Neural cell (in vitro differentiated cells): ENCODE measurements at regions not wholly inside any gene's neighbourhood (a gene's known extent, or its start where the extent isn't known, plus 50 kb on each side); places are given as distances from the start of the nearest gene placed in this dataset.

Experiments
- H2AFZ ChIP-seq: fragments of 200-600, 300-800 bp; sonication (generic), shearing (Covaris generic); 2 replicates; pipeline ENCODE4 v1.6.0; 2014; ENCODE audit warnings: low read depth, mild to moderate bottlenecking, antibody characterized with exemption, low read length, moderate library complexity
- H3F3A ChIP-seq: fragments of 200-600 bp; shearing (Covaris generic); 2 replicates; pipeline ENCODE4 v1.6.1; 2016; ENCODE audit warnings: mild to moderate bottlenecking, moderate library complexity, mixed read lengths, antibody characterized with exemption, low read length; ENCODE audit not compliant: insufficient read depth, poor library complexity, severe bottlenecking
- H3K27ac ChIP-seq: fragments of 200-600, 300-800 bp; sonication (generic), shearing (Covaris generic); 2 replicates; pipeline ENCODE4 v1.5.1; 2014; ENCODE audit warnings: mild to moderate bottlenecking, low read length, moderate library complexity
- H3K27me3 ChIP-seq: fragments of 300-800, 200-600 bp; sonication (generic), shearing (Covaris generic); 2 replicates; pipeline ENCODE4 v1.6.0; 2014; ENCODE audit warnings: mild to moderate bottlenecking, low read depth, low read length, moderate library complexity; ENCODE audit not compliant: insufficient read depth
- H3K36me3 ChIP-seq: fragments of 300-800, 200-600 bp; sonication (generic), shearing (Covaris generic); 2 replicates; pipeline ENCODE4 v1.5.1; 2014; ENCODE audit warnings: mild to moderate bottlenecking, antibody characterized with exemption, low read length, moderate library complexity; ENCODE audit not compliant: insufficient read depth
- H3K4me2 ChIP-seq: fragments of 300-800, 200-600 bp; sonication (generic), shearing (Covaris generic); 2 replicates; pipeline ENCODE4 v1.6.0; 2014; ENCODE audit warnings: mild to moderate bottlenecking, low read length
- H3K4me3 ChIP-seq: fragments of 300-800, 200-600 bp; sonication (generic), shearing (Covaris generic); 2 replicates; pipeline ENCODE4 v1.5.1; 2014; ENCODE audit warnings: mild to moderate bottlenecking, low read length, moderate library complexity
- H3K79me2 ChIP-seq: fragments of 200-600 bp; shearing (Covaris generic); replicated peaks from 2 replicates; pipeline ENCODE4 v1.6.0; 2014; ENCODE audit warnings: mild to moderate bottlenecking, low read length, moderate library complexity; ENCODE audit not compliant: insufficient read depth
- H3K9ac ChIP-seq: fragments of 300-800, 200-600 bp; sonication (generic), shearing (Covaris generic); 2 replicates; pipeline ENCODE4 v1.6.1; 2016; ENCODE audit warnings: mild to moderate bottlenecking, low read length, mixed read lengths
- H3K9me2 ChIP-seq: fragments of 200-600 bp; shearing (Covaris generic); 2 replicates; pipeline ENCODE4 v1.6.1; 2016; ENCODE audit warnings: mild to moderate bottlenecking, low read length, mixed read lengths; ENCODE audit not compliant: insufficient read depth
- H3K9me3 ChIP-seq: fragments of 200-600, 300-800 bp; sonication (generic), shearing (Covaris generic); 2 replicates; pipeline ENCODE4 v1.6.1; 2016; ENCODE audit warnings: mild to moderate bottlenecking, mixed run types, low read length, moderate library complexity, mixed read lengths
- H4K20me1 ChIP-seq: fragments of 200-600 bp; shearing (Covaris generic); 2 replicates; pipeline ENCODE4 v1.6.1; 2016; ENCODE audit warnings: mild to moderate bottlenecking, mixed run types; ENCODE audit not compliant: insufficient read depth
- EP300 ChIP-seq: fragments of 450-650 bp; conservative IDR thresholded peaks from 2 replicates; pipeline ENCODE4 v1.6.1; 2014; ENCODE audit warnings: antibody characterized with exemption, mild to moderate bottlenecking, moderate library complexity; ENCODE audit not compliant: poor library complexity, severe bottlenecking
- MXI1 ChIP-seq: fragments of 450-650 bp; conservative IDR thresholded peaks from 2 replicates; pipeline ENCODE4 v1.6.1; 2014; ENCODE audit warnings: antibody characterized with exemption, mild to moderate bottlenecking; ENCODE audit not compliant: poor library complexity, severe bottlenecking
- POLR2AphosphoS5 ChIP-seq: IDR thresholded peaks from 2 replicates; pipeline ENCODE4 v1.6.1; 2012
- RAD21 ChIP-seq: fragments of 450-650 bp; conservative IDR thresholded peaks from 2 replicates; pipeline ENCODE4 v1.6.1; 2014; ENCODE audit warnings: antibody characterized with exemption, mild to moderate bottlenecking, moderate library complexity
- SMC3 ChIP-seq: fragments of 450-650 bp; conservative IDR thresholded peaks from 2 replicates; pipeline ENCODE4 v1.6.1; 2014; ENCODE audit warnings: antibody characterized with exemption, mild to moderate bottlenecking, moderate library complexity; ENCODE audit not compliant: poor library complexity
- TAF1 ChIP-seq: IDR thresholded peaks from 2 replicates; pipeline ENCODE4 v1.6.1; 2012; ENCODE audit warnings: low read depth
- TF ChIP-seq, protein P1 (sequence below): IDR thresholded peaks from 2 replicates; pipeline ENCODE4 v1.6.1; 2012; ENCODE audit warnings: borderline replicate concordance
- TF ChIP-seq, protein P2 (sequence below): fragments of 450-650 bp; IDR thresholded peaks from 2 replicates; pipeline ENCODE4 v1.5.1; 2014; ENCODE audit warnings: antibody characterized with exemption, mild to moderate bottlenecking, moderate library complexity; ENCODE audit not compliant: poor library complexity, severe bottlenecking

DNA sequence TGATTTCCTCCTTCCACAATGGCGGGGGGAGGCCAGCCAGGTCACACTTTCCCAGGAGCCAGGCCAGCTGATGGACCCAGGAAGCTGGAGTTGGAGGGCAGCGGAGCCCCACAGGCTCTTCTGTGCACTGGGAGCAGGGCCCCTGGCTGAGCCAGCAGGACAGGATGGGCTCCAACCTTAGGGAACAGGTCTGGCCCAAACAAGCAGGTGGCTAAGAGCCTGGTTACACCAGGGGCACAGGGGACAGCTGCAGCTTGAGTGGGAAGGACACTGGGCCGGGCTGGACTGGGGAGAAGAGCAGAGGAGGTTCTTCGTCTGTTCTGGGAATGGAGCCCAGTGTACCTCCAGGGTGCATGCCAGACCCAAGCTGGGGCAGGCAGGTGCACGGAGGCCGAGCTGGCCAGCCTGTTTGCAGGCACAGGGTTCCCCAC, 102.3 kb downstream of the DLL1 start:
- H3K9me2 ChIP-seq, result no peaks in the 10 kb centered on the region
- H3K4me3 ChIP-seq, result no peak overlapping the region
- no peaks in the 10 kb centered on the region for H3F3A ChIP-seq
- no peaks in the 10 kb centered on the region for H3K27me3 ChIP-seq
- no peaks in the 10 kb centered on the region for H3K79me2 ChIP-seq
- no peak overlapping the region for H3K27ac ChIP-seq
- no peaks in the 10 kb centered on the region for H3K9me3 ChIP-seq
- no peak overlapping the region for H3K9ac ChIP-seq
- H3K4me2 ChIP-seq, result no peak overlapping the region
- no peaks in the 10 kb centered on the region for H4K20me1 ChIP-seq
- TF ChIP-seq EP300, result no peak
- H3K36me3 ChIP-seq, result no peaks in the 10 kb centered on the region
- no peak overlapping the region for H2AFZ ChIP-seq

DNA sequence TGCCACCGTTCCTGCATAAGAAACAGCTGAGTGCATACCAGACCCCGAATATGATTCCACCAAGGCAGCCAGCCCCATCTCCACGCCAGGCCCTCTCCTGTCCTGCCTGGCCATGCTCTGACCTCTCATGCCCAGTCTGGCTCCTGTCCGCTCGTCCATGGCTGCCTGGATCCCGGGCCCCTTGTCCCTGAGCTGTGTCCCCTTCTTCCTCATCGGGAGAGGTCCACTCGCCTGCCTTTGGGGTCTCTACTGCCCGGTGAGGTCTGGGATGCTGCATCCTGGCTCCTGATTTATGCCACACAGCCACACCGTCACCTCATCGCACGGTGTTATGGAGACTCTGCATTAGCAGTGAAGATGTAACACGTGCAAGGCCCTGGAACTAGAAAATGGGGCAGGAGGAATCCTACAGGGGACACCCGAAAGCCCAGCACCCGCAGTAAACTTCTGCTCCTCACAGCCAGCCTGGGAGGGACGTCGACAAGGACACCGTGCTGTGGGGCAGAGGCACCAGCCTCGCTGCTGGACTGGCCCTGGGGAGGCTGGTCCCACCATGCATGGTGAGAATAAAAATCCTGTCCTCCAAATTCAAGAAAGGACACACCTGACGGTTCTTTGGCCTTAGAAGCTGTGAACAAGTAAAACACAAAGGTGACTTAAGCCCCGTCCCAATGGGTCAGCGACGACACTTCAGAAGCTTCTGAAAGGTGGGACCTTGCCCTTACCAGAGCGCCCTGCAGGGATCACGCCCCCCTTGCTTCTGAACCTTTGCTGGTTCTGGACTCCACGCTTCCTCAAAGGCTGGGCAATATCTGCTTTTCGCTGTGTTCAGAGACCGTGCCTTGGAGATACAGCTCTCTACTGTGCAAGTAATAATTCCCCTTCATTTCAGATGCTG, 103.0 kb downstream of the DLL1 start:
- Histone ChIP-seq H3K4me2 (no peak overlapping the region), H3K9me3 (no peaks in the 10 kb centered on the region), H3K79me2 (no peaks in the 10 kb centered on the region), H3K9me2 (no peaks in the 10 kb centered on the region), H3K36me3 (no peaks in the 10 kb centered on the region), H3K4me3 (no peak overlapping the region), H3K27ac (no peak overlapping the region), H3K9ac (no peak overlapping the region), H2AFZ (no peak overlapping the region), H4K20me1 (no peaks in the 10 kb centered on the region), H3F3A (no peaks in the 10 kb centered on the region), H3K27me3 (no peaks in the 10 kb centered on the region)
- TF ChIP-seq, protein P1, sequence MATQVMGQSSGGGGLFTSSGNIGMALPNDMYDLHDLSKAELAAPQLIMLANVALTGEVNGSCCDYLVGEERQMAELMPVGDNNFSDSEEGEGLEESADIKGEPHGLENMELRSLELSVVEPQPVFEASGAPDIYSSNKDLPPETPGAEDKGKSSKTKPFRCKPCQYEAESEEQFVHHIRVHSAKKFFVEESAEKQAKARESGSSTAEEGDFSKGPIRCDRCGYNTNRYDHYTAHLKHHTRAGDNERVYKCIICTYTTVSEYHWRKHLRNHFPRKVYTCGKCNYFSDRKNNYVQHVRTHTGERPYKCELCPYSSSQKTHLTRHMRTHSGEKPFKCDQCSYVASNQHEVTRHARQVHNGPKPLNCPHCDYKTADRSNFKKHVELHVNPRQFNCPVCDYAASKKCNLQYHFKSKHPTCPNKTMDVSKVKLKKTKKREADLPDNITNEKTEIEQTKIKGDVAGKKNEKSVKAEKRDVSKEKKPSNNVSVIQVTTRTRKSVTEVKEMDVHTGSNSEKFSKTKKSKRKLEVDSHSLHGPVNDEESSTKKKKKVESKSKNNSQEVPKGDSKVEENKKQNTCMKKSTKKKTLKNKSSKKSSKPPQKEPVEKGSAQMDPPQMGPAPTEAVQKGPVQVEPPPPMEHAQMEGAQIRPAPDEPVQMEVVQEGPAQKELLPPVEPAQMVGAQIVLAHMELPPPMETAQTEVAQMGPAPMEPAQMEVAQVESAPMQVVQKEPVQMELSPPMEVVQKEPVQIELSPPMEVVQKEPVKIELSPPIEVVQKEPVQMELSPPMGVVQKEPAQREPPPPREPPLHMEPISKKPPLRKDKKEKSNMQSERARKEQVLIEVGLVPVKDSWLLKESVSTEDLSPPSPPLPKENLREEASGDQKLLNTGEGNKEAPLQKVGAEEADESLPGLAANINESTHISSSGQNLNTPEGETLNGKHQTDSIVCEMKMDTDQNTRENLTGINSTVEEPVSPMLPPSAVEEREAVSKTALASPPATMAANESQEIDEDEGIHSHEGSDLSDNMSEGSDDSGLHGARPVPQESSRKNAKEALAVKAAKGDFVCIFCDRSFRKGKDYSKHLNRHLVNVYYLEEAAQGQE, result no peak
- TF ChIP-seq, protein P2, sequence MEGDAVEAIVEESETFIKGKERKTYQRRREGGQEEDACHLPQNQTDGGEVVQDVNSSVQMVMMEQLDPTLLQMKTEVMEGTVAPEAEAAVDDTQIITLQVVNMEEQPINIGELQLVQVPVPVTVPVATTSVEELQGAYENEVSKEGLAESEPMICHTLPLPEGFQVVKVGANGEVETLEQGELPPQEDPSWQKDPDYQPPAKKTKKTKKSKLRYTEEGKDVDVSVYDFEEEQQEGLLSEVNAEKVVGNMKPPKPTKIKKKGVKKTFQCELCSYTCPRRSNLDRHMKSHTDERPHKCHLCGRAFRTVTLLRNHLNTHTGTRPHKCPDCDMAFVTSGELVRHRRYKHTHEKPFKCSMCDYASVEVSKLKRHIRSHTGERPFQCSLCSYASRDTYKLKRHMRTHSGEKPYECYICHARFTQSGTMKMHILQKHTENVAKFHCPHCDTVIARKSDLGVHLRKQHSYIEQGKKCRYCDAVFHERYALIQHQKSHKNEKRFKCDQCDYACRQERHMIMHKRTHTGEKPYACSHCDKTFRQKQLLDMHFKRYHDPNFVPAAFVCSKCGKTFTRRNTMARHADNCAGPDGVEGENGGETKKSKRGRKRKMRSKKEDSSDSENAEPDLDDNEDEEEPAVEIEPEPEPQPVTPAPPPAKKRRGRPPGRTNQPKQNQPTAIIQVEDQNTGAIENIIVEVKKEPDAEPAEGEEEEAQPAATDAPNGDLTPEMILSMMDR, result no peak
- no peak for TF ChIP-seq EP300
- TF ChIP-seq RAD21, result no peak
- TF ChIP-seq SMC3, result no peak
- TF ChIP-seq MXI1, result no peak
- TF ChIP-seq TAF1, result no peak
- no peak for TF ChIP-seq POLR2AphosphoS5
